H9 (cell line): ENCODE measurements at regions not wholly inside any gene's neighbourhood (a gene's known extent, or its start where the extent isn't known, plus 50 kb on each side); places are given as distances from the start of the nearest gene placed in this dataset.

Source experiments
- DNase-seq: peaks from one replicate; pipeline ENCODE4 v3.0.0-alpha.2; 2017
- H2AFZ ChIP-seq: one replicate; pipeline ENCODE4 v1.6.1; 2013; ENCODE audit warnings: mild to moderate bottlenecking, low read length, control low read depth, moderate library complexity
- H2AK5ac ChIP-seq: 2 replicates; pipeline ENCODE4 v1.6.1; 2013; ENCODE audit warnings: low read length, control low read depth, mixed read lengths; ENCODE audit not compliant: insufficient read length
- H2BK120ac ChIP-seq: one replicate; pipeline ENCODE4 v1.6.1; 2013; ENCODE audit warnings: low read depth, mild to moderate bottlenecking, low read length, control low read depth, inconsistent platforms; ENCODE audit not compliant: poor library complexity, severe bottlenecking
- H2BK12ac ChIP-seq: 2 replicates; pipeline ENCODE4 v1.6.1; 2013; ENCODE audit warnings: low read length, control low read depth, mixed read lengths, low read depth; ENCODE audit not compliant: insufficient read length
- H2BK15ac ChIP-seq: 2 replicates; pipeline ENCODE4 v1.6.1; 2013; ENCODE audit warnings: low read depth, low read length, control low read depth
- H2BK20ac ChIP-seq: one replicate; pipeline ENCODE4 v1.6.1; 2013; ENCODE audit warnings: low read depth, mild to moderate bottlenecking, low read length, control low read depth, inconsistent platforms; ENCODE audit not compliant: poor library complexity, severe bottlenecking
- H2BK5ac ChIP-seq: 2 replicates; pipeline ENCODE4 v1.6.1; 2013; ENCODE audit warnings: low read length, control low read depth, mixed read lengths; ENCODE audit not compliant: insufficient read length
- H3K14ac ChIP-seq: 2 replicates; pipeline ENCODE4 v1.6.1; 2013; ENCODE audit warnings: low read length, control low read depth; ENCODE audit not compliant: insufficient read depth
- H3K18ac ChIP-seq: 2 replicates; pipeline ENCODE4 v1.6.1; 2013; ENCODE audit warnings: low read depth, mild to moderate bottlenecking, mixed read lengths, low read length, control low read depth; ENCODE audit not compliant: insufficient read length
- H3K23ac ChIP-seq: 2 replicates; pipeline ENCODE4 v1.6.1; 2013; ENCODE audit warnings: low read length, control low read depth, mixed read lengths, low read depth; ENCODE audit not compliant: insufficient read length
- H3K23me2 ChIP-seq: 2 replicates; pipeline ENCODE4 v1.6.1; 2013; ENCODE audit warnings: low read depth, mild to moderate bottlenecking, mixed read lengths, low read length, control low read depth; ENCODE audit not compliant: insufficient read length, poor library complexity, severe bottlenecking
- H3K27ac ChIP-seq: 2 replicates; pipeline ENCODE4 v1.5.1; 2013; ENCODE audit warnings: low read length, control low read depth, mixed read lengths, low read depth; ENCODE audit not compliant: insufficient read length
- H3K27me3 ChIP-seq: 2 replicates; pipeline ENCODE4 v1.6.1; 2013; ENCODE audit warnings: low read length, control low read depth, inconsistent platforms; ENCODE audit not compliant: insufficient read depth
- H3K4ac ChIP-seq: 2 replicates; pipeline ENCODE4 v1.6.1; 2013; ENCODE audit warnings: low read depth, mild to moderate bottlenecking, control low read depth, inconsistent platforms, low read length, moderate library complexity
- H3K4me1 ChIP-seq: 2 replicates; pipeline ENCODE4 v1.6.1; 2013; ENCODE audit warnings: low read length, control low read depth, inconsistent platforms; ENCODE audit not compliant: insufficient read depth
- H3K4me2 ChIP-seq: 2 replicates; pipeline ENCODE4 v1.6.1; 2013; ENCODE audit warnings: low read length, control low read depth, mixed read lengths; ENCODE audit not compliant: insufficient read length, insufficient read depth
- H3K56ac ChIP-seq: 2 replicates; pipeline ENCODE4 v1.6.1; 2013; ENCODE audit warnings: low read depth, mild to moderate bottlenecking, mixed read lengths, low read length, control low read depth; ENCODE audit not compliant: insufficient read length
- H3K79me1 ChIP-seq: 2 replicates; pipeline ENCODE4 v1.6.1; 2013; ENCODE audit warnings: low read depth, mild to moderate bottlenecking, moderate library complexity, low read length, control low read depth, inconsistent platforms; ENCODE audit not compliant: insufficient read depth, poor library complexity, severe bottlenecking
- H3K79me2 ChIP-seq: 2 replicates; pipeline ENCODE4 v1.6.1; 2013; ENCODE audit warnings: low read length, control low read depth, inconsistent platforms; ENCODE audit not compliant: insufficient read depth
- H3K9ac ChIP-seq: 2 replicates; pipeline ENCODE4 v1.6.1; 2013; ENCODE audit warnings: low read length, control low read depth, mixed read lengths; ENCODE audit not compliant: insufficient read length; ENCODE audit errors: extremely low read depth
- H3K9me3 ChIP-seq: one replicate; pipeline ENCODE4 v1.6.1; 2013; ENCODE audit warnings: low read depth, low read length, inconsistent platforms; ENCODE audit not compliant: control insufficient read depth
- H3T11ph ChIP-seq: one replicate; pipeline ENCODE4 v1.6.1; 2013; ENCODE audit warnings: mild to moderate bottlenecking, low read length, control low read depth, inconsistent platforms
- H4K20me1 ChIP-seq: one replicate; pipeline ENCODE4 v1.6.1; 2013; ENCODE audit not compliant: control insufficient read depth, insufficient read length, insufficient read depth
- H4K5ac ChIP-seq: 2 replicates; pipeline ENCODE4 v1.6.1; 2013; ENCODE audit warnings: low read depth, mild to moderate bottlenecking, mixed read lengths, low read length, control low read depth; ENCODE audit not compliant: insufficient read length
- H4K8ac ChIP-seq: replicated peaks from 2 replicates; pipeline ENCODE4 v1.6.1; 2013; ENCODE audit warnings: low read length, control low read depth, mixed read lengths, low read depth; ENCODE audit not compliant: insufficient read length
- H4K91ac ChIP-seq: 2 replicates; pipeline ENCODE4 v1.6.1; 2013; ENCODE audit warnings: low read depth, mild to moderate bottlenecking, moderate library complexity, mixed read lengths, low read length, control low read depth; ENCODE audit not compliant: insufficient read length
- H3K27ac Mint-ChIP-seq, 3 experiments: 2 replicates in 2 of 3; 3 replicates in 1 of 3; pipeline ENCODE4 v1.8.0; 2020 to 2021; ENCODE audit warnings: mixed read lengths in 3 of 3, mild to moderate bottlenecking in 1 of 3, moderate library complexity in 1 of 3
- H3K27me3 Mint-ChIP-seq: 2 replicates; pipeline ENCODE4 v1.8.0; 2021; ENCODE audit warnings: low read depth, mild to moderate bottlenecking, moderate library complexity, mixed read lengths
- H3K36me3 Mint-ChIP-seq, 3 experiments: 2 replicates in 2 of 3; 3 replicates in 1 of 3; pipeline ENCODE4 v1.8.0; 2020 to 2021; ENCODE audit warnings: low read depth in 3 of 3, mixed read lengths in 3 of 3; ENCODE audit not compliant: insufficient read depth in 1 of 3
- H3K4me1 Mint-ChIP-seq, 2 experiments: 2 replicates each; pipeline ENCODE4 v1.8.0; 2020; ENCODE audit warnings: mixed read lengths in 2 of 2
- H3K4me3 Mint-ChIP-seq, 2 experiments: 2 replicates in 1 of 2; 3 replicates in 1 of 2; pipeline ENCODE4 v1.8.0; 2020 to 2021; ENCODE audit warnings: mild to moderate bottlenecking in 2 of 2, mixed read lengths in 2 of 2, moderate library complexity in 1 of 2
- H3K9me3 Mint-ChIP-seq, 2 experiments: 2 replicates in 1 of 2; 3 replicates in 1 of 2; pipeline ENCODE4 v1.8.0; 2020; ENCODE audit warnings: mild to moderate bottlenecking in 2 of 2, mixed read lengths in 2 of 2, moderate library complexity in 1 of 2
- CTCF ChIP-seq: fragments of 200-600 bp; sonication (generic); conservative IDR thresholded peaks from 3 replicates; pipeline ENCODE4 v1.8.0; 2021; ENCODE audit warnings: antibody characterized with exemption, mild to moderate bottlenecking
- WGBS: extraction: QIAGEN DNeasy Blood & Tissue Kit; methylation state at CpG from one replicate; pipeline ENCODE4 v1.1.7; 2013; ENCODE audit warnings: missing lambda C conversion rate, low lambda C conversion rate, mixed read lengths; ENCODE audit not compliant: insufficient read length; ENCODE audit errors: extremely low coverage; 5-methylcytosine and 5-hydroxymethylcytosine counted together

- H3K27me3 ChIP-seq, result no peaks in the 10 kb centered on the region
- no peak overlapping the region for H3K56ac ChIP-seq
- H3K9ac ChIP-seq, result no peak overlapping the region
- no peak overlapping the region for H4K91ac ChIP-seq
- no peak overlapping the region for H3K27ac ChIP-seq
- H4K5ac ChIP-seq, result no peak overlapping the region
- WGBS, result no CpG with 5 or more reads among the region's 3 CpGs
- H4K20me1 ChIP-seq, result no peaks in the 10 kb centered on the region
- H3K14ac ChIP-seq, result no peak overlapping the region
- H3K27me3 Mint-ChIP-seq, result peaks cover 24% of the 10 kb centered on the region
- H3T11ph ChIP-seq, result no peak overlapping the region
- no peak overlapping the region for H3K4me2 ChIP-seq
- no peak overlapping the region for H3K4me3 Mint-ChIP-seq
- peaks cover 54 to 64% of the 10 kb centered on the region in 2 experiments for H3K4me1 Mint-ChIP-seq
- no peaks in the 10 kb centered on the region for H3K9me3 Mint-ChIP-seq
- H2BK20ac ChIP-seq, result no peak overlapping the region
- no peaks in the 10 kb centered on the region for H3K23me2 ChIP-seq
- no peak for DNase-seq
- no peaks in the 10 kb centered on the region for H3K9me3 ChIP-seq
- no peak overlapping the region for H2AK5ac ChIP-seq
- no peak overlapping the region for H2BK12ac ChIP-seq
- peaks cover 0 to 6% (median 1%) of the 10 kb centered on the region in 3 experiments; a peak in 3 of 7 replicates for H3K36me3 Mint-ChIP-seq
- no peak overlapping the region for H2AFZ ChIP-seq
- TF ChIP-seq CTCF, result no peak
- H3K23ac ChIP-seq, result no peak overlapping the region
- no peaks in the 10 kb centered on the region for H3K79me1 ChIP-seq
- H4K8ac ChIP-seq, result no peak overlapping the region
- H3K4ac ChIP-seq, result no peak overlapping the region
- no peak overlapping the region for H2BK5ac ChIP-seq
- H2BK120ac ChIP-seq, result no peak overlapping the region
- peaks cover 5% of the 10 kb centered on the region; the same call in 1 of the 2 replicates for H3K4me1 ChIP-seq
- no peak overlapping the region for H3K18ac ChIP-seq
- no peaks in the 10 kb centered on the region for H3K79me2 ChIP-seq
- no peak overlapping the region for H3K27ac Mint-ChIP-seq
- no peak overlapping the region for H2BK15ac ChIP-seq
Measured at GRCh38 chr7:51455513-51455912, 138.9 kb upstream of the COBL start.
